Peyer's patch (tissue), 4 donors: ENCODE measurements at regions not wholly inside any gene's neighbourhood (a gene's known extent, or its start where the extent isn't known, plus 50 kb on each side); places are given as distances from the start of the nearest gene placed in this dataset.

Experiments used
- DNase-seq, 3 donors: peaks; one replicate each; pipeline ENCODE4 v3.0.0-alpha.2; 2017 to 2019
- H3K27ac ChIP-seq, 4 donors: fragments of 200-600 bp; sonication (generic); one replicate each; pipeline ENCODE4 v1.5.1; 2016 to 2019
- H3K27me3 ChIP-seq, 2 donors: fragments of 200-600 bp; sonication (generic); one replicate each; pipeline ENCODE4 v1.5.1; 2019
- H3K36me3 ChIP-seq, 3 donors: fragments of 200-600 bp; sonication (generic); one replicate each; pipeline ENCODE4 v1.5.1; 2016 to 2019
- H3K4me1 ChIP-seq, 4 donors: fragments of 200-600 bp; sonication (generic); one replicate each; pipeline ENCODE4 v1.5.1; 2016 to 2019
- H3K4me3 ChIP-seq, 4 donors: fragments of 200-600 bp; sonication (generic); 1 replicate in 3 of 4; 2 replicates in 1 of 4; pipeline ENCODE4 v1.5.1; 2016 to 2019; ENCODE audit warnings: mild to moderate bottlenecking in 1 of 4
- H3K9me3 ChIP-seq, 4 donors: fragments of 200-600 bp; sonication (generic); one replicate each; pipeline ENCODE4 v1.5.1; 2016 to 2019; ENCODE audit warnings: mild to moderate bottlenecking in 1 of 4
- CTCF ChIP-seq, 6 experiments: fragments of 450-650 bp in 4 of 6; fragments of 200-600 bp in 2 of 6; sonication (generic) in 1 of 6; IDR thresholded peaks; one replicate each; pipeline ENCODE4 v1.5.1; 2017 to 2019; ENCODE audit warnings: antibody characterized with exemption in 6 of 6, mild to moderate bottlenecking in 3 of 6, moderate library complexity in 1 of 6
- POLR2A ChIP-seq, 2 donors: fragments of 450-650 bp; IDR thresholded peaks; one replicate each; pipeline ENCODE4 v1.5.1; 2017; ENCODE audit warnings: antibody characterized with exemption in 2 of 2, mild to moderate bottlenecking in 2 of 2, moderate library complexity in 2 of 2

- H3K9me3 ChIP-seq, result no peaks in the 10 kb centered on the region
- DNase-seq, result no peak
- H3K4me1 ChIP-seq, result no peaks in the 10 kb centered on the region
- H3K27ac ChIP-seq, result no peak overlapping the region
- no peaks in the 10 kb centered on the region for H3K36me3 ChIP-seq
- TF ChIP-seq POLR2A (IDR thresholded peaks at IDR 0.05) (no peak), CTCF (IDR thresholded peaks at IDR 0.05) (no peak)
- no peak overlapping the region for H3K4me3 ChIP-seq
- no peaks in the 10 kb centered on the region for H3K27me3 ChIP-seq
Measured at GRCh38 chr10:57696641-57697040, 571.1 kb downstream of the IPMK start.

GRCh38 chr10:57694956-57695608 is 572.6 kb downstream of the IPMK start:
- no peaks in the 10 kb centered on the region for H3K9me3 ChIP-seq
- no peak overlapping the region for H3K27ac ChIP-seq
- no peak overlapping the region for H3K4me3 ChIP-seq
- TF ChIP-seq POLR2A (IDR thresholded peaks at IDR 0.05) (no peak), CTCF (IDR thresholded peaks at IDR 0.05) (no peak)
- no peaks in the 10 kb centered on the region for H3K27me3 ChIP-seq
- DNase-seq, result no peak
- H3K4me1 ChIP-seq, result no peaks in the 10 kb centered on the region
- H3K36me3 ChIP-seq, result no peaks in the 10 kb centered on the region

- H3K27ac ChIP-seq, result no peak overlapping the region
- no peak overlapping the region for H3K4me3 ChIP-seq
- no peaks in the 10 kb centered on the region for H3K27me3 ChIP-seq
- no peaks in the 10 kb centered on the region for H3K9me3 ChIP-seq
- TF ChIP-seq CTCF (IDR thresholded peaks at IDR 0.05), result no peak
- no peak for TF ChIP-seq POLR2A (IDR thresholded peaks at IDR 0.05)
- no peak for DNase-seq
- H3K36me3 ChIP-seq, result no peaks in the 10 kb centered on the region
- H3K4me1 ChIP-seq, result no peaks in the 10 kb centered on the region
Measured at GRCh38 chr10:57692255-57692980, 575.3 kb downstream of the IPMK start.

GRCh38 chr10:57689596-57690297 is 577.9 kb downstream of the IPMK start:
- no peak for TF ChIP-seq CTCF (IDR thresholded peaks at IDR 0.05)
- TF ChIP-seq POLR2A (IDR thresholded peaks at IDR 0.05), result no peak
- H3K27me3 ChIP-seq, result no peaks in the 10 kb centered on the region
- no peak for DNase-seq
- no peaks in the 10 kb centered on the region for H3K4me1 ChIP-seq
- no peak overlapping the region for H3K27ac ChIP-seq
- no peaks in the 10 kb centered on the region for H3K9me3 ChIP-seq
- H3K36me3 ChIP-seq, result no peaks in the 10 kb centered on the region
- no peak overlapping the region for H3K4me3 ChIP-seq

- DNase-seq, result no peak
Measured at GRCh38 chr10:57679916-57680315, 587.8 kb downstream of the IPMK start.

More at GRCh38 chr10:57679916-57680315, 587.8 kb downstream of the IPMK start:
- no peak overlapping the region for H3K27ac ChIP-seq
- H3K4me1 ChIP-seq, result no peaks in the 10 kb centered on the region
- H3K36me3 ChIP-seq, result no peaks in the 10 kb centered on the region
- no peaks in the 10 kb centered on the region for H3K27me3 ChIP-seq
- TF ChIP-seq CTCF (IDR thresholded peaks at IDR 0.05), result no peak
- no peak for TF ChIP-seq POLR2A (IDR thresholded peaks at IDR 0.05)
- no peaks in the 10 kb centered on the region for H3K9me3 ChIP-seq
- no peak overlapping the region for H3K4me3 ChIP-seq
